ENCODE measurements at regions not wholly inside any gene's neighbourhood (a gene's known extent, or its start where the extent isn't known, plus 50 kb on each side); places are given as distances from the start of the nearest gene placed in this dataset.

DNA sequence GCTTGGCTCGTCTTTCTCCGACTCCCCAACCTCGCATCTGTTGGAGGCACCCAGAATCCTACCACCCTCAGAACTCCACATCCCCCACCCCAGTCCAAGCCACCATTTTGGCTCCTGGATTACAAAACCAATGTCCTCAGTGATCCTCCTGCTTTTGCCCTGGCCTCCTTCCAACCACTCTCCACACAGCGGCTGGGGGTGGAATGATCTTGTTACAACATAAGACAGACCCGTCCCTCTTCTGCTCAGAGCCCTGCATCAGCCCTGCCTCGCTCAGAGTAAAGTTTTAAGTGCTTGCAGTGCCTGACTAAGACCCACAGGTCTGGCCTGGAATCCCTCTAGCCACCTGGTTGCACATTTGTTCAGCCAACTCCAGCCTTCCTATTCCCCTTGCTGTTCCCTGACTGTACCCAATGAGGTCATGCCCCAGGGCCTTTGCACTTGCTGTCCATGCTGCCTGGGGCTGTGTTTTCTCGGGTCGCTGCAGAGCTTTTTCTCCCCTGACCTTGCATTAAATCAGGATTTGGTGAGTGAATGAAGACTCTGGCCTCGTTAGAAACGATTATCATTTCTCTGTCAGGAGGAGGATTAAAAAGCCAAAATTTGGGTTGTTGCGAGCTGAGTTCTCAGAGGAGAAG is 67.3 kb downstream of the IGF2 start:
- TF ChIP-seq, protein P1, sequence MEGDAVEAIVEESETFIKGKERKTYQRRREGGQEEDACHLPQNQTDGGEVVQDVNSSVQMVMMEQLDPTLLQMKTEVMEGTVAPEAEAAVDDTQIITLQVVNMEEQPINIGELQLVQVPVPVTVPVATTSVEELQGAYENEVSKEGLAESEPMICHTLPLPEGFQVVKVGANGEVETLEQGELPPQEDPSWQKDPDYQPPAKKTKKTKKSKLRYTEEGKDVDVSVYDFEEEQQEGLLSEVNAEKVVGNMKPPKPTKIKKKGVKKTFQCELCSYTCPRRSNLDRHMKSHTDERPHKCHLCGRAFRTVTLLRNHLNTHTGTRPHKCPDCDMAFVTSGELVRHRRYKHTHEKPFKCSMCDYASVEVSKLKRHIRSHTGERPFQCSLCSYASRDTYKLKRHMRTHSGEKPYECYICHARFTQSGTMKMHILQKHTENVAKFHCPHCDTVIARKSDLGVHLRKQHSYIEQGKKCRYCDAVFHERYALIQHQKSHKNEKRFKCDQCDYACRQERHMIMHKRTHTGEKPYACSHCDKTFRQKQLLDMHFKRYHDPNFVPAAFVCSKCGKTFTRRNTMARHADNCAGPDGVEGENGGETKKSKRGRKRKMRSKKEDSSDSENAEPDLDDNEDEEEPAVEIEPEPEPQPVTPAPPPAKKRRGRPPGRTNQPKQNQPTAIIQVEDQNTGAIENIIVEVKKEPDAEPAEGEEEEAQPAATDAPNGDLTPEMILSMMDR (IDR thresholded peaks at IDR 0.05), result no peak
- no peak for TF ChIP-seq ZFX (IDR thresholded peaks at IDR 0.05; ENCODE audit: borderline replicate concordance)
